Caco-2 (cell line): ENCODE measurements at regions not wholly inside any gene's neighbourhood (a gene's known extent, or its start where the extent isn't known, plus 50 kb on each side); places are given as distances from the start of the nearest gene placed in this dataset.

ENCODE experiments used
- BruUV-seq: library from RNA; stranded (reverse); fragments of 400-500 nt; replicated peaks from 2 replicates; lab custom pipeline; 2021; lab: Mats Ljungman, UMichigan
- CTCF ChIA-PET: fragments of 300-600 bp; sonication (Branson Sonifier 250); formaldehyde crosslinking; loops from one replicate; lab custom pipeline; 2022; ENCODE audit warnings: antibody characterized with exemption; lab: Charles Lee
- POLR2A ChIA-PET: fragments of 300-600 bp; sonication (Branson Sonifier 250); formaldehyde crosslinking; loops from one replicate; lab custom pipeline; 2022; ENCODE audit warnings: antibody characterized with exemption; lab: Charles Lee
- DNase-seq, 2 experiments: peaks; one replicate each; pipeline versions ENCODE4 v3.0.0 to v3.0.0-alpha.2; 2020 to 2022
- H3K27me3 ChIP-seq: replicated peaks from 2 replicates; pipeline ENCODE4 v1.6.0; 2011; ENCODE audit warnings: low read length; ENCODE audit not compliant: control insufficient read depth, insufficient read depth
- H3K36me3 ChIP-seq: 2 replicates; pipeline ENCODE4 v1.5.1; 2011; ENCODE audit warnings: low read length; ENCODE audit not compliant: control insufficient read depth, insufficient read depth
- H3K4me1 ChIP-seq: fragments of 250-450 bp; sonication (Bioruptor Pico); 2 replicates; pipeline ENCODE4 v1.5.1; 2020; ENCODE audit warnings: mild to moderate bottlenecking
- H3K4me3 ChIP-seq: 2 replicates; pipeline ENCODE4 v1.5.1; 2011; ENCODE audit warnings: low read depth, mild to moderate bottlenecking, control low read depth, low read length
- H3K9me3 ChIP-seq: fragments of 250-450 bp; sonication (Bioruptor Pico); 2 replicates; pipeline ENCODE4 v1.5.1; 2020; ENCODE audit warnings: mild to moderate bottlenecking, moderate library complexity
- H3K27ac Mint-ChIP-seq: one replicate; pipeline ENCODE4 v1.8.0; 2022; ENCODE audit warnings: mixed read lengths; ENCODE audit not compliant: unreplicated experiment
- H3K27me3 Mint-ChIP-seq: one replicate; pipeline ENCODE4 v1.8.0; 2022; ENCODE audit warnings: mixed read lengths; ENCODE audit not compliant: insufficient read depth, unreplicated experiment
- H3K36me3 Mint-ChIP-seq: one replicate; pipeline ENCODE4 v1.8.0; 2022; ENCODE audit warnings: mild to moderate bottlenecking, mixed read lengths; ENCODE audit not compliant: insufficient read depth, unreplicated experiment
- H3K4me1 Mint-ChIP-seq: one replicate; pipeline ENCODE4 v1.8.0; 2022; ENCODE audit warnings: low read depth, mixed read lengths; ENCODE audit not compliant: unreplicated experiment
- H3K4me3 Mint-ChIP-seq: one replicate; pipeline ENCODE4 v1.8.0; 2022; ENCODE audit warnings: mild to moderate bottlenecking, moderate library complexity, mixed read lengths; ENCODE audit not compliant: unreplicated experiment
- H3K9me3 Mint-ChIP-seq: one replicate; pipeline ENCODE4 v1.8.0; 2022; ENCODE audit warnings: mixed read lengths; ENCODE audit not compliant: unreplicated experiment
- CTCF ChIP-seq, 2 experiments: fragments of 200-600 bp in 1 of 2; IDR thresholded peaks; 1 replicate in 1 of 2; 2 replicates in 1 of 2; pipeline versions ENCODE4 v1.5.1 to v1.8.0; 2011 to 2022; ENCODE audit warnings: antibody characterized with exemption in 1 of 2, control low read depth in 1 of 2, inconsistent platforms in 1 of 2, low read depth in 1 of 2, low read length in 1 of 2, mild to moderate bottlenecking in 1 of 2, moderate library complexity in 1 of 2; ENCODE audit not compliant: insufficient read depth in 1 of 2, severe bottlenecking in 1 of 2, unreplicated experiment in 1 of 2
- intact Hi-C: fragments of 100-400 bp; cut with micrococcal nuclease; formaldehyde crosslinking; loops from one replicate; pipeline ENCODE4 v1.10.0; 2022; ENCODE audit not compliant: unreplicated experiment

- no peak overlapping the region for H3K27ac Mint-ChIP-seq
- no peak overlapping the region for H3K4me3 ChIP-seq
- peaks cover 8% of the 10 kb centered on the region for H3K9me3 Mint-ChIP-seq
- no peaks in the 10 kb centered on the region for H3K36me3 Mint-ChIP-seq
- no peaks in the 10 kb centered on the region for H3K9me3 ChIP-seq
- no TSS peak for BruUV-seq
- no peak for TF ChIP-seq CTCF (IDR thresholded peaks at IDR 0.05; ENCODE audit: insufficient read depth in 1 of 2, low read depth in 1 of 2, low read length in 1 of 2, severe bottlenecking in 1 of 2, unreplicated experiment in 1 of 2)
- CTCF ChIA-PET, result no interaction called here
- peaks cover 14% of the 10 kb centered on the region for H3K4me1 Mint-ChIP-seq
- H3K27me3 ChIP-seq, result no peaks in the 10 kb centered on the region
- no peak overlapping the region for H3K4me3 Mint-ChIP-seq
- POLR2A ChIA-PET, result no interaction called here
- peaks cover 16% of the 10 kb centered on the region for H3K4me1 ChIP-seq
- no peaks in the 10 kb centered on the region for H3K27me3 Mint-ChIP-seq
- H3K36me3 ChIP-seq, result no peaks in the 10 kb centered on the region
- DNase-seq, result no peak
- intact Hi-C loops, result no loop called here
These were observed 109.3 kb downstream of the ZC3H11B start for GRCh38 chr1:219503604-219504003.

- Mint-ChIP-seq H3K27ac (no peak overlapping the region), H3K36me3 (no peaks in the 10 kb centered on the region), H3K9me3 (peaks cover 8% of the 10 kb centered on the region), H3K27me3 (no peaks in the 10 kb centered on the region), H3K4me3 (no peak overlapping the region), H3K4me1 (peaks cover 10% of the 10 kb centered on the region)
- Histone ChIP-seq H3K4me3 (no peak overlapping the region), H3K36me3 (no peaks in the 10 kb centered on the region), H3K9me3 (no peaks in the 10 kb centered on the region), H3K27me3 (no peaks in the 10 kb centered on the region), H3K4me1 (peaks cover 5% of the 10 kb centered on the region; the same call in 1 of the 2 replicates)
- intact Hi-C loops, result no loop called here
- no TSS peak for BruUV-seq
- TF ChIP-seq CTCF (IDR thresholded peaks at IDR 0.05; ENCODE audit: insufficient read depth in 1 of 2, low read depth in 1 of 2, low read length in 1 of 2, severe bottlenecking in 1 of 2, unreplicated experiment in 1 of 2), result no peak
- POLR2A ChIA-PET, result no interaction called here
- CTCF ChIA-PET, result no interaction called here
- no peak for DNase-seq
These were observed 112.5 kb downstream of the ZC3H11B start for GRCh38 chr1:219500327-219500897.

GRCh38 chr1:219498666-219499065, 114.2 kb downstream of the ZC3H11B start:
- Mint-ChIP-seq H3K27ac (no peak overlapping the region), H3K36me3 (no peaks in the 10 kb centered on the region), H3K27me3 (no peaks in the 10 kb centered on the region), H3K9me3 (peaks cover 8% of the 10 kb centered on the region), H3K4me1 (no peaks in the 10 kb centered on the region), H3K4me3 (no peak overlapping the region)
- DNase-seq, result no peak
- Histone ChIP-seq H3K27me3 (no peaks in the 10 kb centered on the region), H3K36me3 (no peaks in the 10 kb centered on the region), H3K9me3 (no peaks in the 10 kb centered on the region), H3K4me3 (no peak overlapping the region), H3K4me1 (no peaks in the 10 kb centered on the region)
- BruUV-seq, result no TSS peak
- intact Hi-C loops, result no loop called here
- no peak for TF ChIP-seq CTCF (IDR thresholded peaks at IDR 0.05; ENCODE audit: insufficient read depth in 1 of 2, low read depth in 1 of 2, low read length in 1 of 2, severe bottlenecking in 1 of 2, unreplicated experiment in 1 of 2)
- ChIA-PET POLR2A (no interaction called here), CTCF (no interaction called here)
